Embryonic facial prominence (tissue), 1 donor: ENCODE measurements at regions not wholly inside any gene's neighbourhood (a gene's known extent, or its start where the extent isn't known, plus 50 kb on each side); places are given as distances from the start of the nearest gene placed in this dataset.

Experiments used
- DNase-seq: peaks from one replicate; pipeline ENCODE4 v3.0.0-alpha.2; 2016; ENCODE audit errors: extremely low spot score

- no peak for DNase-seq
Measured at GRCh38 chr20:57851796-57852195, 142.0 kb upstream of the PMEPA1 start.

- DNase-seq: no peak
Measured at GRCh38 chr20:57851025-57851682, 141.3 kb upstream of the PMEPA1 start.

- DNase-seq: no peak
Measured at GRCh38 chr20:57849521-57850215, 139.9 kb upstream of the PMEPA1 start.

DNA sequence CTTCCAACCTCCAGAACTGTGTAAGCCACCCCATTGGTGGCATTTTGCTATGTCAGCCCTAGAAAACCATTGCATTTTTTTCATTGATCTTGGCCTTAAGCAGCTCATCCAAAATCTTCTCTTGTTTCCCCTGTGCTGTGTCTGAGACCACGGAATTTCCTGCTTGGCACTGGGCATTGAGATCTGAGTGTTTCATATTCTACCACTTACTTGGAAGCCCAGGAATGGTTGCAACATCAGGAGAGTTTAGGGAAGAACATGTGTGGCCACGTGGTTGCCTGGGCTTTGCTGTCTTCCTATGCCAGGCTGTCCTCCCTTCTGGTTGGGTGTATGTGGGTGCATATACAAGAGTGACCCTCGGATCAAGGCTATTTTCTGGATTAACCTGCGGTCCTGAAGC, 139.3 kb upstream of the PMEPA1 start:
- DNase-seq: no peak

DNA sequence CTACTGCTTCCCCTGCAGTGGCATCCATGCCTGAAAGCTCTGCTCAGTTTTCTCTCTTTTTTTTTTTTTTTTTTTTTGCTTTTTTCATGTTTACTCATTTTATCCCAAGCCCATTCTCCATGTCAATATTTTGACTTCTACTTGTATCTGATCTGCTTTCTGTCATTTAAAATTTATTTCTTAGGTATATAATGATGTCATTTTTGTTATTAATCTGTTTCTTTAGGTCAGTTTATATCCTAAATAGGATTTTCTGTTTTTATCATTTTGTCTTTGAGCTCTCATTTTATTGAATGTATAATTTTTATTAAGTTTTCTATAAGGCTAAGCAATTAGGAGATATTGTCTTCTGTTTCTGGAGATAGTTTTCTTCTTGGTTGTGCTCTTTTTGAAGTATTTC, 138.5 kb upstream of the PMEPA1 start:
- no peak for DNase-seq

- DNase-seq: no peak
Measured at GRCh38 chr20:57847104-57847503, 137.3 kb upstream of the PMEPA1 start.

DNA sequence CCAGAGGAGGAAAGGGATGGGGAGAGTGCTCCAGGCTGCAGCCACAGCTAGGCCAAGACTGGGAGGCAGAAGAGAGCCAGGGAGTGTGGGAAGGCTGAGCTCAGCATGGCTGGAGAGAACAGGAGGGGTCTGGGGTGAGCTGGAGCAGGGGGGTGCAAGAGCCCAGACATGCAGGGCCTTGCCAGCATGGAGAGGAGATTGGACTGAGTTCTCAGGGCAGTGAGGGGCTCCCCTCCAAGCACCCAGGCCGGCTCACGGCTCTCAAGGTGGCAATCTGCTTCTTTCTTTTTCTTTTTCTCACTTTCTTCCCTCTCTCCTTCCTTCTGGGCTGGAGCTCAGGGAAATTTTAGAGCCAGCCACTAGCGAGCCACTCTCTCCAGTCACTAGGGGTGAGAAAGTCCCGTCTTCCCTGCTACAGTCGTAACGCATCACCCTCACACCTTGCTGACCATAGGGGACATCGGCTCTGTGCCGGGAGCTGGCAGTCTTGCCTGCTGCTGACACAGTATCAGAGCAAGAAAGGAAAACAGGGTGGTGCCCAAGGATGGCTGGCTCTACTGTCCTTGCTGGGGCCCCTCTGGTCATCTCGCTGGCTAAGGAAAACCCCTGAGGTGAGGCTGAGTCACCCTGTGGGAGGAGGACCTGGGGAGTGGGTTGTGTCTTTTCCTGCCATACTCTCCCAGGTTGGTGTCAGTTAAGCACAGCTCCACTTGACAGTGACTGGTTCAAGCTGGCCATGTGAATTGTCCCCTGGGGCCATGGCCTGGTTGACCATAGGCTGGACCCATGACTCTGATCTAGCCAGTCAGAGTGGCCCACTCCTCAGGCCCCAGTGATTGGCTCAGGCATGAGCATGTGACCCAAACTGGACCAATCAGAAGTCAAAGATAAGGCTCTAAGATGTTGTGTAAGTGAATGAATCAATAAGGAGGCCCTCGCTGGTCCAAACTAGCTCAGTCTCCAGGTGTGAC, 135.1 kb upstream of the PMEPA1 start:
- no peak for DNase-seq

DNA sequence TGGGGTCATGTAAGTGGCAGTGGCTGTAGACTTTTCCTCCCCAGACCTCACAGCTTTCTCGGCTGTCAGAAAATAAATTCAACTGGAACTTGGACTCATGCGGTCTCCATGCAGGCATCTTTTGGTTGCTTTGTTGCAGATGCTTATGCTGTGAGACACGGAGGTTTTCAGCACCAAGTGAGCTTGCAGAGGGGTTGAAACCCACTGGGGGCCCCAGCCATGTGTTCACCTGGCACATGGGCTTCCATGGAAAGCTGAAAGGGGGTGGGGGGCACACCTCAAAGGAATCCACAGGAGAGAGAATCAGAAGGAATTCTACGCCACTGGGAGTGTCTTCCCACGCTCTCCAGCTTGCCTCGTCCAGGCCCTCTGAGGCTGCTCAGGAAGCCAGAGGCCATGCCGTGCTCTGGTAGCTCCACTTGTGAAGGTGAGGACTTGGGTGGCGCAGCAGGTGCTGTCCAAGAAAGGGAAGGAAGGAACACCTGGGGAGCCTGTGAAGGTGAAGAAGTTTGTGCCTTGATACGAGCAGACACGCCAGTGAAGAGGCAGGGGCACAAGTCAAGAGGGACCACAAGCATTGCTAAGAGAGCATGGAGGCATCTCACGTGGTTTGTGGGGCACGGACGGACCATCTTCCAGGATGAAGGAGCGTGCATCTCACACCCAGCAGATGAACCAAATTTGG, 134.3 kb upstream of the PMEPA1 start:
- DNase-seq: no peak

DNA sequence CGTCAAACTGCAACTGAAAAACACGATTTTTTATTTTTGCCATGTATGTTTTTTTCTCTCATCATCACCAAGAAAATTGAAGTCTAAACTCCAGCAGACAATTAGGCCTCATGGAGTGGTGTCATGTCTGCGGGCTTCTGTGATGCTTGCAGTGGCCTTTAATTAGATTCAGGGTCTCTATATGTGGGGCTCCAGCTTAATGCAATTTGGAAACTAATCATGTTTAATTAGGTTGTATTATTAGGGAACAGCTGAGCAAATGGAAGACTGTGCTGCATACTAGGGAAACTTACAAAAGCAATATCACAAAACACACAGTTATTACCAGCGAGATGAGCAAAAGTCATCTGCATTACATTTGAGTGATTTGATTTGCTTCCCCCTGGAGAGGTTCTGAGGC, 132.9 kb upstream of the PMEPA1 start:
- no peak for DNase-seq

DNA sequence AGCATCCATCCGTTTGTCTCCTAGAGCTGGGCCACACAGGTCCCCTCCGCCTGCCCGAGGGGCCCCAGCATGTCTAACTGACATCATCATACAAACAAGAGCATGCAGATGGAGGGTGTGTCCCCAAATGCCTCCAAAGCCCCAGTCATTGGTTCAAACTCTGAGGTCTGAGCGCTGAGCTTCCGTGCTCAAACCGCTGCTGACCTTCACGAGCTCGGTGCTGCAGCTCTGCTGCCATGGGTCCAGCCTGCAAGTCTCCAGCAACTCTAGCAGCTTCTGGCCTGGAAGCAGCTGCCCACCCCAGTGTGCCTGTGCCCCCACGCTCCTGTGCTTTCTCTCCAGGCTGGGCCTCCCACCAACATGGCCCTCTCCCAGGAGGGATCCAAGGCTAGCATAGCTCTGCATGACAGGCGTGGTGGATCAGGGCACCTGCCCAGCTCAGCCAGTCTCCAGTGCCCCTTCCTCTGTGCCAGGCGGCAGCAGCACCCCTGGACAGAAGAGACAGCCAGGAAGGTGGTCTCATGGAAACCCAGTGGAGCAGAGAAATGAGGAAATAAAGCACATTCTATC, 131.6 kb upstream of the PMEPA1 start:
- DNase-seq: no peak

DNA sequence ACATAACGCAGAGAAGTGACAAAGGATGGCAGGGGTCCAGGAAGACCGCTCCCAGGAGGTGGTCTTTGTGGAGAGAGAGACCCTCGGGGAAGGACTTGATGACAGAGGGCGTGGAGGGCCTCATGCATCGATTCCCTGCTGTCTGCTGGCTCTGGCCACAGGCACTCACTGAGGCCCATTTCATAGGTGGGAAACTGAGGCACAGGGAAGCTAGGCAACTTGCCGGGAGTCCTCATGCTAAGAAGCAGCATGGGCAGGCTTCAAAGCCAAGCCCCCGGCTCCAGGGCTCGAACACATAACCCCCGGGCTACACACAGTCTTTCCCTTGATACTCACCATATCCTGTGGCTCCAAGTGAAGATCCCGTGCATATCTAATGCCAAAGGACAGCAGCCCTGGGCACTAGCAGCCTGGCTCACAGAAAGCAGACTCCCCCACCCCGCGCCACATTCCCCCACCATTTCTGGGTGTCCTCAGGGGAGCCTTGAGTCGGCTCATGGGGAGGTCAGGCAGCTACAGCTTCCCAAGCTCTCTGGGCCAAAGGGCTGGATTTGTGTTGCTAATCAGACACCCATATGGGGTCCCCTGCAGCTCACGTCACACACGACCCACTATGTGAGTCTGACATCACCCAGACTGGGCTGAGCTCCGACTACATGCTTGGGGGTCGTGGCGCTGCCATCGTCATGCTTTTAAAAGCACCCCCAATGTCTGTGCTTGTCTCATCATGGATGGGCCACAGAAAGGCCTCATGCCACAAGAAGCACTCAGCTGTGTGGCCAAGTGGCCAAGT, 130.9 kb upstream of the PMEPA1 start:
- no peak for DNase-seq

DNA sequence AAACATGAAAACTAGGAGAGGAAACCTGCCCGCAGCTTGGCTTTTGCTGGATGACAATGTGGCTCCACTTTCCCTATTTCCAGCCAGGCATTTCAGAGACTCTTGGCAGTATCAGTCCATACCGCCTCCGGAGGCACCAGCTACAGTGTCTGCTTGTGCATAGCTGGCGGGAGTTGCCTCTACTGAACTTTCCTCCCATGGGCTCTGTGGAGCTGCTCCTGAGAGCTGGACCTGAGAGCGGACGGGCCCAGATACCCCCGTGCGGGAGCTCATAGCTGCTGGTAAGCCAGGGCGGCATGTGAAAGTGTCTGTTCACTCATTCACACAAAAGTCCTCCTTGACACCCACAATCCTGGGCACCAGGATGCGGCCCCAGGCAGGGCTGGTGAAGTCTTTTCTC, 130.3 kb upstream of the PMEPA1 start:
- DNase-seq: no peak

GRCh38 chr20:57838670-57839151, 128.9 kb upstream of the PMEPA1 start:
- DNase-seq: peak; percentile 81

DNA sequence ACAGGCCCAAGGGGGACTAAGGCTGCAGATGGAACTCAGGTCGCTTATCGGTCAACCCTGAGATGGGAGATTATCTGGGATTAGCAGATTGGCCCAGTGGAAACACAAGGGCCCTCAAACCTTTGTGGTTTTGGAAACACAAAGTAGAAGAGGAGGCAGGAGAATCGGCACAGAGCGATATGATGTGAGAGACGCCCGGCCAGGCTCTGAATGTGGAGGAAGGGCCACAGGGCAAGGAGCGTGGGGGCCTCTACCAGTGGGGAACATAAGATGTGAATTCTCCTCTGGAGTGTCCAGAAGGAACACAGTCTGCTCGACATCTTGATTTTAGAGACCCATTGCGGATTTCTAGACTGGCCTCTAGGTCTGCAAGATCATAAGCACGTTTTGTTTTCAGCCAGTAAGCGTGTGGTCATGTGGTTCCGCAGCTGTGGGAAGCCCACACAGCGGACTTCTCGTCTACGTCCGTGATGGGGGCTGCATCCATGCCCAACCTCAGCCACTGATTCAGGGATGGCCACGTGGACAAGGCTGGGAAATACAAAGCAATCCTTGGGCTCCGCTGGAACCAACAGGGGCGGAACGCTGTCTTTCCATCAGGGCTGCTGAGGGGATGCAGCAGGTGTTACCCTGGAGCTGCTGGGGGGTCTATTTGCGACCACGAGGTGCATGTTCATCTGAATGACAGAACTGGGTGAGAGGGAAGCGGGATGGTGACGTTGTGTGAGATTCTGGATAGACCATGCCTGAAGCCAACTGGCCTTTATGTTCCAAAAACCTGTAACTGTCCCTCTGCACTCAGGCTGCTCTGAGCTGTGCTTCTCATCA, 127.6 kb upstream of the PMEPA1 start:
- DNase-seq: no peak

- DNase-seq: no peak
Measured at GRCh38 chr20:57835588-57836455, 126.0 kb upstream of the PMEPA1 start.

GRCh38 chr20:57835074-57835452, 125.2 kb upstream of the PMEPA1 start:
- DNase-seq: no peak

DNA sequence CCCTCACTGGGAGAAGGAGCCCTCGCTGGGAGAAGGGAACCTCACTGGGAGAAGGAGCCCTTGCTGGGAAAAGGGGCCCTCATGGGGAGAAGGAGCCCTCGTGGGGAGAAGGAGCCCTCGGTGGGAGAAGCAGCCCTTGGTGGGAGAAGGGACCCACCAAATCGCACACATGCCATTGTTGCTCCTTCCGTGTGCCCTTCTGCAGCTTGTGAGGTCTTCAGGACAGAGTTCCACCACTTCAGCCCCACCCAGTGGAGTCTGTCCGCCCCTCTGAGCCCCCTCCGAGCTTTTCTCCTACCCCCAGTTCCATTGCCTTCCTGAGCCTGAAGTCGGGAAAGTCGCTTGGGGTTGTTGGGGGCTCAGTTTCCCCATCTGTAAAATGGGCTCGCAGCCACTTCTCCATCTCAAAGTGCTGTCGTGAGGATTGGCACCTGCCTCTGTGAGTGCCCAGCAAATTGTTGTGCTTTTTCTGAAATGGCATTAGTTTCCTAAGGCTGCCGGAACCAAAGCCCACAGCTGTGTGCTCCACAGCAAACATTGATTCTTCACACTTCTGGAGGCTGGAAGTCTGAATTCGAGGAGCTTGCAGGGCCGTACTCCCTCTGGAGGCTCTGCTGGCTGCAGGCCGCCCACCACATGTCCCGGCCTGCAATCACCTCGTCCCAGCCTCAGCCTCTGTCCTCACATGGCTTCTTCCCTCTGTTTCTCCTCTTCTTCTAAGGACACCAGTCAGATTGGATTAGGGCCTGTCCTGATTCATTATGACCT, 124.7 kb upstream of the PMEPA1 start:
- no peak for DNase-seq

GRCh38 chr20:57831993-57832585, 122.3 kb upstream of the PMEPA1 start:
- no peak for DNase-seq
